ENCODE measurements at regions not wholly inside any gene's neighbourhood (a gene's known extent, or its start where the extent isn't known, plus 50 kb on each side); places are given as distances from the start of the nearest gene placed in this dataset.

DNA sequence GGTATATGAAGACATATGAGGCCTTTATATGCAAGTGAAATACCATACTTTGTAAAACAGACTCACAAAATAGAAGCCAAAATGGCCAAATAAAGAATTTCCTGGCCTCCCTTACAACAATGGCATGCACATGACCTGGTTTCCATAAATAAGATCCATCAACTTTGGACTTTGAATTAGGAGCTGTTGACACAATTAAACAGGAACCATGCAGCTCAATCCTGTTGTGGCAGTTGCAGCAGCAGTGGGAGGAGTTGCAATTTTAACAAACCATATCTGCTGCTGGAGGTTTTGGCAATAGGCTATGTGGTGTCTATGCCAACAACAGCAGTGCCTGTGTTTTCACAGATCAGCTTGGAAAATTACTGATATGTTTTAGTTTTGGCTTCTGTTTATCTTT is 818.6 kb downstream of the FAM181B start:
- TF ChIP-seq, protein P1, sequence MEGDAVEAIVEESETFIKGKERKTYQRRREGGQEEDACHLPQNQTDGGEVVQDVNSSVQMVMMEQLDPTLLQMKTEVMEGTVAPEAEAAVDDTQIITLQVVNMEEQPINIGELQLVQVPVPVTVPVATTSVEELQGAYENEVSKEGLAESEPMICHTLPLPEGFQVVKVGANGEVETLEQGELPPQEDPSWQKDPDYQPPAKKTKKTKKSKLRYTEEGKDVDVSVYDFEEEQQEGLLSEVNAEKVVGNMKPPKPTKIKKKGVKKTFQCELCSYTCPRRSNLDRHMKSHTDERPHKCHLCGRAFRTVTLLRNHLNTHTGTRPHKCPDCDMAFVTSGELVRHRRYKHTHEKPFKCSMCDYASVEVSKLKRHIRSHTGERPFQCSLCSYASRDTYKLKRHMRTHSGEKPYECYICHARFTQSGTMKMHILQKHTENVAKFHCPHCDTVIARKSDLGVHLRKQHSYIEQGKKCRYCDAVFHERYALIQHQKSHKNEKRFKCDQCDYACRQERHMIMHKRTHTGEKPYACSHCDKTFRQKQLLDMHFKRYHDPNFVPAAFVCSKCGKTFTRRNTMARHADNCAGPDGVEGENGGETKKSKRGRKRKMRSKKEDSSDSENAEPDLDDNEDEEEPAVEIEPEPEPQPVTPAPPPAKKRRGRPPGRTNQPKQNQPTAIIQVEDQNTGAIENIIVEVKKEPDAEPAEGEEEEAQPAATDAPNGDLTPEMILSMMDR (IDR thresholded peaks at IDR 0.05), result no peak
- TF ChIP-seq POLR2A (IDR thresholded peaks at IDR 0.05), result no peak

Data from heart left ventricle (tissue), 13 donors.